ENCODE measurements at regions not wholly inside any gene's neighbourhood (a gene's known extent, or its start where the extent isn't known, plus 50 kb on each side); places are given as distances from the start of the nearest gene placed in this dataset.
"Not testable (repeated sequence)": the region's sequence is repeated elsewhere in the genome, so short reads cannot be mapped to it uniquely, and the experiment has no call there.

DNA sequence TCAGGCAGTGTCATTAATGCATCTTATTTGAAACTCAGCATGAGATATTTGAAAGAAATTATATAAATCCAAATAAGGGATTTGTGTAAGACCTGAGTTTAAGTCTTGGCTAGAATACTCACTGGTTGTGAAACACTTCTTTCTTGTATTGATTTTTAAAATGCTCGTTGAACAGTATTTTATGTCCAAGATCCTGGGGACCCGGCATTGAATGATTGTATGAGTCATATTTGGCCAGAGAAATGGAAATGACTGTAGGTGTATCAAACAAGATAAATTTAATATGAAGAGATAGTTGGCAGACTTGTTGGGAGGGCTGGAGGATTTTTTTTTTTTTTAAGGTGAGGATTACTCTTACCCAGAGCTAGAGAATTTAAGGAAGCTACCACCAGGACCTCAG is 606.1 kb upstream of the CPEB2 start:
- DNase-seq, result no peak

DNA sequence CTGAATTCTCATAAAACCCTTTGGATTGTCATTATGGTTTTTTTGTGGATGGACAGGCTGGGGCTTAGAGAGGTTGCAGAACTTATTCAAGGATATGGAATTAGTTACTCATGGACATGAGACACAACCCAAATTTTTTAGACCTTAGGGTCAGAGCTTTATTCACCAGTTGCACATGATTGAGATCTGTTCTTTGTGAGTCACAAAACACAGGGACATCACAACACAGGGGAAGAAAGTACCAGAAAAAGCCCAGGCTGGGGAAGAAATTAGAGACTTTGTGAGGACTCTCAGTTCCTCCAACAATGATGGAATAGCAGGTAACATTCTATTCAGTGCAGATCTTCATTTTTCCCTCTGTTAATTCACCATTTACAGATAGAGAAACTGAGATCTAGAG is 602.4 kb upstream of the CPEB2 start:
- DNase-seq, result no peak

DNA sequence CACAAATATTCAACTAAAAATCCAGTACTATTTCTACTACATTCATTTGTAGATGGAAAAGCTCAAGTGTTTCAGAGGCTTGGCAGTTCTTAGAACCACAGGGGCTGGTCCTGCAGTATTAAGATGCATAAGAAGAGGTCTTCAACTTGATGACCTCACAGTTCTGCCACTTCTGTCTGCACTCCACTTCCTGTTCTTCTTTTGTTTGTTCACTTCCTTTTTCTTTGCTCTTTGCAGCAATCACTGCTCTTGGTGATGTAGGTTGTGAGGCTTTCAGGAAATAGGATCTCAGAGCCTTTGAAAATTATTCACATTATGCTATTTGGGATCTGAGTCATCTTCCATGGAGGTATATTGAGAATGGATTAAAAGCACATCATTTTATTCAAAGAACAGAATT is 602.0 kb upstream of the CPEB2 start:
- no peak for DNase-seq

DNA sequence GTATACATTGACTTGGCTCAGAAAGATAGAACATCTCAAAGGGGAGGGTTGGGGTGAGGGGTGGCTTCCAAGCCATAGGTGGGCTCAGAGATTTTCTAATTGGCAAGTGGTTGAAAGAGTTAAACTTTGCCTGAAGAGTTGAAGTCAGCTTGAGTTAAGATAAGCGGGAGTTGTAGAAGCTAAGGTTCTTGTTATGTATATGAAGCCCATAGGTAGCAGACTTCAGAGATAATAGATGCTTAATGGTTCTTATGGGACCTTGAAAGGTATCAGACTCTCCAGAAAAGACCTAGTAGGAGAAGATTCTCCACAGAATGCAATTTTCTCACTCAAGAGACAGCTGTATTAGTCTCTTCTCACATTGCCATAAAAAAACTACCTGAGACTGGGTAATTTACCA is 599.1 kb upstream of the CPEB2 start:
- DNase-seq, result no peak

DNA sequence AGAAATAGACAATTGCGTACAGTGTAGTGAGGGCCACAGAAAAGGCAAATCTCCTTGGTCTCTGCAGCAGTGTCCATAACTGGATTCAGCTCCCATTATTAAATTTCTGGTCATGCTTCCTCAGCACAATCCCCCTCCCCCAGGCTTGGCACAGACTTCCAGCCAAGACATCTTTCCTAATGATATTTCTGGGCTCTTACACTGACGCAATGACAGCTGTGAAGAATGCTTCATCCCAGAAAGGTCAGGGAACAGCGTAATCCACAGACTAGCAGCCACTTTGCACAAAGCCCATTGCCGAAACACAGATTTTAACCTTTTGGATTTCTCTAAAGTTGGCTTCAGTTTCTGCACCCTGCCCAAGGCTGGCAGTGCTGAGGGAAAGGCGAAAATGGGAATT is 597.6 kb upstream of the CPEB2 start:
- no peak for DNase-seq

DNA sequence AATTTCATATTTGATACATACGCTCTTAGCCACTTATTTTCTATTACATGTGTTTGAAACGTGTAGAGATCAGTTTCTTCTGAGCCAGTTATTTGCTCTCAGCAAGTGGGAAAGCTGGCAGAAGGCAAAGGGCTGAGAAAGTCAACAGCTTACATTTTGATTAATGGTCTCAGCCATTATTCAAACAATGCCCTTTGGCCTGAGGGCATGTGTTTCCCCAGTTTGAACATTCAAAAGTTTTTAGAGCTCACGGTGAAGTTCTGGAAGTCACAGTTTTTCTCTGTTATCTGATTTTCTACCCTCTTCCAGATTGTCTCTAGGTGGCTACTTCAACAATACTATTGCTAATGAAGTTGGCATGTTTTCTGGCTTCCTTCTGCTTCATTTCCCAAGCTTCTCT is 591.8 kb upstream of the CPEB2 start:
- DNase-seq, result no peak

DNA sequence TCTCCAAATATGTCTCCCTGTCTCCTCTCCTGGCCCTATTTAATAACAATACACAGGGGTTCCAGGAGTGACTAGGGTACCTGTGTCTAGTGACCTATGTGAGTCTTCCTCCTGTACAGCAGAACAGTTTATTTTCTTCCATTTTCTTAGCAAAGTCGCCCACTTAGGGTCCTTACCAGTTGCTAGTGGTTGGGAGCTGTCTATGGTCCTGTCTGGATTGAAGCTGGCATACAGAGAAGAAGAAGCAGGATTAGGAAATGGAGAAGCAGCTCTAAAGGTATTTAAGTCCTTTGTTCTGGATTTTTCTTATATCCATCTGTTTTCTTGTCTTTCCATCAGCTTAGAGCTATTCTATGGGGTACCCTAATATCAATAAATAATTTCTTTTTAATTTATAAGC is 587.1 kb upstream of the CPEB2 start:
- no peak for DNase-seq

DNA sequence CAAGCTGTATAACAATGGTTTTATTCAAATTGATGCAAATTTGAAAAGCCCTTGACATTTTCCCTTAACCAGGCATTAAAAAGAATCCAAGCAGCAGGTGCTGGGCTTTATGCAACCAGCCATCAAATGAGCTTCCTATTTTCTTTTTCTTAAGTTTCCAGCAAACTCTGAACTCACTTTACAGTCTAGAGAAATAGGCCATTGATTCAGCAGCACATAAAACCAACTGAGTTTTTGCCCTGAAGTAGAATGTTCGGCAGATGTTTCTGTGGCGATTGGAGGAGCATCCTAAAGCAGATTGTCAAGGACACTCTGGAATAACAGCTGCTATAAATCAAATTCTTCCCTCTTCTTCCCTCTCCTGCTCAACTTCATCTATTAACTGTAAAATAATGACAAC is 582.8 kb upstream of the CPEB2 start:
- no peak for DNase-seq

DNA sequence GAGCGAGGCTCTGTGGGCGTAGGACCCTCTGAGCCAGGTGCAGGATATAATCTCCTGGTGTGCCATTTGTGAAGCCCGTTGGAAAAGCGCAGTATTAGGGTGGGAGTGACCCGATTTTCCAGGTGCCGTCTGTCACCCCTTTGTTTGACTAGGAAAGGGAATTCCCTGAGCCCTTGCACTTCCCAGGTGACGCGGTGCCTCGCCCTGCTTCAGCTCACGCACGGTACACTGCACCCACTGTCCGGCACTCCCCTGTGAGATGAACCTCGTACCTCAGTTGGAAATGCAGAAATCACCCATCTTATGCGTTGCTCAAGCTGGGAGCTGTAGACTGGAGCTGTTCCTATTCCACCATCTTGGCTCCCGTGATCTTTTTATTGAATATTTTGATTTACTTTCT is 576.0 kb upstream of the CPEB2 start:
- DNase-seq, result not testable (repeated sequence)

DNA sequence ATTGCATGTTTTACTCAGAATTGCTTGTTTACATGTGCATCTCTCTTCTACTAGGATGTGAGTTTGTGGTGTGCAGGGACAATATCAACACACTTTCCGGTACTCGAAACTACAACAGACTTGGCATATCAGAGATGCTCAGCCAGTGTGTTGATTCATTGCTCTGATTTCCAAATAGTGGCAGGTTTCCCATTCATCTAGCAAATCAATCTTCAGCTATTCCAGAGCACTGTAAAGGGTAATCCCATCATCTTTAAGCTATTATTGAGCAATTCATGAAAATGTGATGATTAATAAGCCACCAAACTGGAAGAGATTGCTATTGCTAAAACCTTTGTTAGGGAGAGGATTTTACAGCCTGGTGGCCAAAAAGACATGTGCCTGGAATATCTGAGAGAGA is 574.2 kb upstream of the CPEB2 start:
- DNase-seq, result no peak

DNA sequence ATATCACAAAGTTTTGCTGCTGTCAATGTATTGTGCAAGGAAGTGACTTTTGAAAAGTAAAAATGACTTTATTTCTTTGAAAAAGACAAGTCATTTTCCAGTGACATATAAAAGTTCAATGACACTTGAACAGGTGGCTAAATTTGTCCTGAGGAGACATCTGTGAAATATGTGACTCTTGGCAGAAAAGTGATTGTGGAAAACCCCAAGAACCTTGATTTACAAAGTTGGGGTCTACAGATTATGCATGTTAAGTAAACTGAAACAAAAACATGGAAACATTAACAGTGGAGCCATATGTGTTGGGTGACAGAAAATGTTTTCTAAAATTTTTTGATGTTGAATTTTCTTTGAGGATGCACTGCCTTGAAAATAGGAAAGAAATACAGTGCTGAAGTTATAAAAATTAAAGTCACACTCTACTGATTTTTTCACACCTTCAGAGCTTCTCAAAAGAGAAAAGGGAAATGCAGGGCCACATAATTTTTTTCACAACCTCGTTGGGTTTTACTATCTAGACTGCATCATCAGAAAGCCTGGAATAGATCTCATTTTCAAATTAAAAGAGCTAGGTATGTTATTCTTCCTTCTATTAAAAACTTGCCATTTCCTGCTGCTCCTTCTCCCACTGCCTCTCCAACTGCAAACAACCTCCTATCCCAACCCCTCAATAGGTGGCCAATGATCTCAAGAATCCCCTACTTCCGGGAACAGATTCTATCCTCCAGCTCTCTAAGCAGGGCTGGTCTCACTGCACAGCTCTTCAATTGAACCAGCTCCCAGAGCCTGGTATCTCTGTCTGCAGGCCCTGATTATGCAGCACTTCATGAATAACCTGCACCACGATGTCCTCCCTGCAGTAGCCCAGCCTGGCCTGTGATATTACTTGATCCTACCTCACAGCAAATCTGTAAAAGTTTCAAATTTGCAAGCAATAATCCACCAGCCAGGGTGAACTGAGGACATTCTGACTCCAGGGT is 570.8 kb upstream of the CPEB2 start:
- no peak for DNase-seq

DNA sequence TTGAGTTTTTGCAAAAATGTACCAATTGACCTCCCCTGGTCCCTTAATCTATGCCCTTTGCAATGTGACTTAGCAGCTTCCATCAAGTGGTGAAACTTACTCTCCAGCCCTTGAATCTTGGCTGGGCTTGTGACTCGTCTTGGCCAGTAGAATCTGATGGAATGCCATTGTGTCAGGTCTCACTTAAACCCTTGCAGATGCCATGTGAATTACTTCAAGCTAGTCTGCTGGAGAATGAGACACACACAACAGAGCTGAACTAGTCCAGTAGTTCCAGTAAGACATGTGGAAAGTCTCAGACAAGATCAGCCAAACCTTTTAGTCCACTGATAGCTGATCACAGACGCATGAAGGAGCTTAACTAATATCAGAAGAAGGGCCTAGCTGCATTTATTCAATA is 567.8 kb upstream of the CPEB2 start:
- DNase-seq, result no peak

DNA sequence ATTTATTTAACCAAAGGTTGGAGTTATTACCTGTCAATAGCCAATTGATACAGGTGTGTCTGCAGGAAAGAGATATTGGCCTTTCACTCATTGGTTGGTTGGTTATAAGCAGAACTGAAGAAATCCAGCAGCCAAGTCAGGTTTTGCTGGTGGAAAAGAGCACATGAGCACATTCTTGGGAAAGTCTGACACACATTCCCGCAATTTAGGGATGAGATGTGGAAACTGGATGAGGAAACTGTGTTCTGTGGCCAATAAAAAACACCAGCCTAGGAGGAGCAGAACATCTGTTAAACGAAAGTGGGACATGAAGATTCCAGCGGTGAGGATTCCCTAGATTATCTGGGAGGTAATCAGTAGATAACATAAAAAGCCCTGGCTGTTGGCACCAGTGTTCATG is 567.4 kb upstream of the CPEB2 start:
- no peak for DNase-seq

DNA sequence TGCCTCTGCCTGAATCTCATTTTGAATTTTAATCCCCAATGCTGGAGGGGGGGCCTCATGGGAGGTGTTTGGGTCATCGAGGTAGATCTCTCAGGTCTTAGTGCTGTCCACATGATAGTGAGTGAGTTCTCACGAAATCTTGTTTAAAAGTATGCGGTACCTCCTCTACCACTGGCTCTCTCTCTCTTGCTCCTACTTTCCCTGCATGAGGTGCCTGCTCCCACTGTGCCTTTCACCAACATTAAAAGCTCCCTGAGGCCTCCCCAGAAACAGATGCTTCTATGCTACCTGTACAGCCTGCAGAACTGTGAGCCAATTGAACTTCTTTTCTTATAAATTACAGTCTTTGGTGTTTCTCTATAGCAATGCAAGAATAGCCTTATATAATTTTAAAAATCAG is 560.7 kb upstream of the CPEB2 start:
- no peak for DNase-seq

DNA sequence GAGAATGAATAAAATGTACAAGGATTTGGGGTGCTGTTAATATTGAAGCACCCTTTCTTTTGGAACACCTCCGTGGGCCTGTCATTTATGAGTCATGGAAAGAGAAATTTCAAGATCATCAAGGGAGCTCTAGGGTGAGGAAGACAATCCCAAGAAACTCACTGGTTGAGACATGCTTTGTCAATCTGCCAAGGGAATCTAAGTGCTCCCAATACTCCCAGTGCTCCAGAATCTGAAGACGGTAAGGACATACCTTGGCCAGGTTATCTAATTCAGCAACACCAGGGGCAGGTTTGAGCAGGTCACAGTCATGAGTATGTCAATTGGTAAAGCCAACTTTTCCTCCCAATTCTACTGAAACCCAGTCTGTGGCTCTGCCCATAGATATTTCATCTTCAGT is 556.4 kb upstream of the CPEB2 start:
- DNase-seq, result no peak

DNA sequence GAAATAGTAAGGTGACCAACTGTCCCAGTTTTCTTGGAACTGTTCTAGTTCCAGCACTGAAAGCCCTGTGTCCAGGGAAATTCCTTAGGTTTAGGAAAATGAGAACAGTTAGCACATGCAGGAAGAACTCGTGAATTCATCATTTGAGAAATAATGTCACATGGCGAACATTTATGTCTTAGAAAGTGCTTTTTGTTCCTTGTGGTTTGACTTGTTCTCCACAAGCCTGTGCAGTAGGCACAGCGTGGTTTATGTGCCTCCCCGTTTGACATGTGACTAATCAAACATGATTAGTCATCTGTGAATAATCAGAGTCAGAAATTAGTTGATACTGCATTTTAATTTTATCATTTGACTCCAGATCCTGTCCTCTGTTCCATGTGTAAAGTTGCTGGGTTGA is 556.0 kb upstream of the CPEB2 start:
- DNase-seq, result no peak

DNA sequence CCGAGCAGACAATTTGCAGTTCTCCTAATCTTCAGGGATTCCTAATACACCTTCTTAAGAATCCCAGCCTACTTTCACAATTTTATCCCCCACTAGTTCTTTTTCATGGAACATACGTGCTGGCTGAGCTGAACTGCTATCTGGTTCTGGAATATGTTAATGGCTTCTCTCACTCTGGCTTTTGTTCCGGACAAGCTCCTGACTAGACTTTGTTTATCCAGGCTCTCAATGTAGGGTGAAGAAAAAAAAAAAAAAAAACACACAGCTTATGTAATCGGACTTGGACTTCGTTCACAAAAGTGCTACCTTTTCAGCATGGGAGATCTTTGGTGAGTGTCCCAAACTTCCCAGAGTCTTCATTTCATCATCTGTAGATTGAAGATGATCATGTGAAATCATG is 555.4 kb upstream of the CPEB2 start:
- DNase-seq, result no peak

DNA sequence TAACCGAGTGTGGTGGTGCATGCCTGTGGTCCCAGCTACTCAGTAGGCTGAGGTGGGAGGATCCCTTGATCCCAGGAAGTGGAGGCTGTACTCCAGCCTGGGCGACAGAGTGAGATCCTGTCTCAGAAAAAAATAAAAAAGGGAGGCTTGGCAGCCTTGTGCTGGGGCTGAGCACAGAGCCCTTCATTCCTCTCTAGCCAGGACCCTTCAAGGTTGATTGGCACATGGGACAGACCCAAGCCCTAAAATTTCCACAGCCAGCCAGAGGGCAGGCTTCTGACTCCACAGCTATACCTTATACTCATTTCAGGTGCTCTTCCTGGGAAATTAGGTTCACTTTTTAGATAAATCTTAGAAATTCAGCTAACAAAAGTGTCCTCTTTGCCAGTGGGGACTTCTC is 553.0 kb upstream of the CPEB2 start:
- DNase-seq, result no peak

DNA sequence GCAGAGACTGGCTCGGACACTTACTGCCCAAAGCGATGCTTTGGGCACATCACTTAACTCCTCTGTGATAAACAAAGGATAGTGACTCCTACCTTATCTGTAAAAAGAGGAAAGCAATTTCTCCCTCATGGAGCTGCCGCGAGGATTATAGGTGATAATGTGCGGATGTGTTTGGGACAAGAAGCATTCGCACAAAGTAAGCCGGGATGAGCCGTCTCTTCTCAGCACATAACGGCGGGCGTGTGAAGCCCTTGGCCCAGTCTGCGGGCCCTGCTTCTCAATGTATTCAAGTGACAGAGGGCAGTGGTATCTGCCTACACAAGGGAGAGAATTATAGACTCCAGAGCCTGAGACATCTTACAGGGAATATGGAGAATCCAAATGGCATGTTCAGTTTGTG is 550.3 kb upstream of the CPEB2 start:
- no peak for DNase-seq

DNA sequence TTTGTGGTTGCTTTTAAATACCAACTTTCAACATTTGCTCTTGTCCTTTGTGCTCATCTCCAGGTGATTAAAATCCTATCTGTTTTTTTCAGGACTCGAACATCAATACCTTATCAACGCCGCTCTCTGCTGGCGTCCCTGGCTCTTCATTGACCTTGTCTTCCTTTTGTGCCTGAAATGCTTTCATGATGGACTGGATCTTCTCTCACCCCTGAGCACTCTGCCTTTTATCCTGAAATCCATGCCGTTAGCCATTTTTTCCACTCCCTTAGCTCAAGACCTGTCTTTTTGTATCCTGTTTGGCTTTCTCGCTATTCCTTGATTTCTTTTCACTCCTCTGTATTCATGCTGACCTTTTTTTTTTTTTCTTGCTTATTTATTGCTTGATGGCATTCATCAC is 549.5 kb upstream of the CPEB2 start:
- DNase-seq, result no peak

DNA sequence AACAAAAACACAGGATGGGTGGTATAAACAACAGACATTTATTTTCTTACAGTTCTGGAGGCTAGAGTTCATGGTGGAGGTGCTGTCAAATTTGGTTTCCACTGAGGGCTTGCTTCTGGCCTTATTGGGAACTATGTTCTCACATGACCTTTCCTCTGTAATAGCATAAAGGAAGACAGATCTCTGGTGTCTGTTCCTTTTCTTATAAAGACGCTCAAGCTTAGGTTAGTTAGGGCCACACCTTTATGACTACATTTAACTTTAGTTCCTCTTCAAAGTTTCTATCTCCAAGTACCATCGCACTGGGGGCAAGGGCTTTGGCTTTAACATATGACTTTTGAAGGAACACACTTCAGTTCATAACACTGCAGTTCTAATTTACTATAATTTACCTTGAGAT is 543.8 kb upstream of the CPEB2 start:
- no peak for DNase-seq

DNA sequence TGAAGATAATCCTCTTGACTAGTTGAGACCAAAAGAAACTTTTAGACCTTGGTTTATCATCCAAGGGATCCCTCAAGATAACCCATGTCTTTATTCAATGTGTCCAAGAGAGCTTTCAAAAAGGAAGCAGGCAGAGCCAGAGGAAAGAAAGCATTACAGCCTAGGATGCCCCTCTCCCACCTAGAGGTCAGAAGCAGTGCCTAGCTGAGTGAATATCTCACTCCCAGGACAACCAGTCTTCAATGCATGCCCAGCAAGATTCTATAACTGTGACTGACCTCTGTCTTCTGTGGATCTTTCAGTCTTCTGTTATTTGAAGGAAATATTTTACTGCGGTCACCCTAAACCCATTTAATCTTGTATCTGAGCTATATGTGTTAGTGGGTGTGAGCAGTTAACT is 537.2 kb upstream of the CPEB2 start:
- DNase-seq, result no peak

DNA sequence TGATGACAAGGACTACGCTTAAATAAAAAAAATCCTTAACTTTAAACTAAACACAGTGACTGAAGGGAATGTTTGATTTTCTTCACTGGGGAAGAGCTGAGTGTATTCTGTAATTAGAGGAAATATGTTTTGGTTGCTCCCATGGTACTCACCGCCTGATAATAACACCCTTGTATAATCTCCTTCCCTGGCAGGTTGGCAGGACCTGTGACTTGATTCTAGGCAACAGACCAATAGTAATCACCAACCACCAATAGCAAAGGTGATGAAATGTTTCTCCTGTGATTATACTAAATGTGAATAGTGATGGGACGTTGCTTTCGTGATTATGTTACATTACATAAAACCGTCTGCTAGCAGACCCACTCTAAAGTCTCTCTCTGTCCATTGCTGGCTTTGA is 536.8 kb upstream of the CPEB2 start:
- no peak for DNase-seq

DNA sequence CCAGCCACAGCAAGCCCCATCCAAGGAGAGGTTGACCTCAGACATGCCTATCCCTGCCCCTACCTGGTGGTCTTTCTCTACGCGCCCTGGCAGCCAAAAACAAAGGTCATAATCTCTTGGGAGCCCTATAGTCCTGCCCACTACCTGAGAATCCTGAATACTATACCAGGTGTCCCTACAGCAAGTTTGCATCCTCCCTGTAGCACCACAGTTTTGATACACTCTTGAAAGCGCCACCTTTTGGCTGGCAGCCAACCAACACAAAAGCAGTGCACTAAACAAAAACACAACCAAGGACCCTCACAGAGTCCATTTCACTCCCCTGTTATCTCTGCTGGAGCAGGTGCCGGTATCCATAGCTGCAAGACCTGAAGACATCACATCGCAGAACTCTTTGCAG is 523.8 kb upstream of the CPEB2 start:
- DNase-seq, result no peak

DNA sequence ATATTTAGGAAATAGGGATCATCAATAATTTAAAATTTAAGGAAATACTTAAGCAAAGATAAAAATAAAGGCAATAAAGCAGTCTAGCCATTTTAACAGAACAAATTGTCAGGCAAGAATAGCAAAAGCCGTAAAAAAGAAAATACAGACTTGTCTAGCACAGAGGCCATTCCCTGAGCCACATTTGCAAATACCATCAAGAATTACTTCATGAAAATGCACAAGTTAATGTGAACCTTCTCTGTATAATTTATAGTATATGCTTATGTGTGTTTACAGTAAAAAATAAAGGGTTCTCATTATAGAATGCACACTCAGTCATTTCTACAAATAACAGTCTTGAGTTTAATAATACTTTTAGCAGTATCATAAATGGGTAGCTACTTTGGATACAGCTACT is 505.9 kb upstream of the CPEB2 start:
- no peak for DNase-seq

Measured in SIG-M5 (cell line).